GM06990 (cell line): ENCODE measurements at regions not wholly inside any gene's neighbourhood (a gene's known extent, or its start where the extent isn't known, plus 50 kb on each side); places are given as distances from the start of the nearest gene placed in this dataset.
A peak's percentile ranks its signal among the peaks of the same experiment; 100 is the strongest.

Experiments used
- DNase-seq: peaks from one replicate; pipeline ENCODE4 v3.0.0-alpha.2; 2011; ENCODE audit not compliant: insufficient read length; ENCODE audit errors: extremely low read depth
- H3K27me3 ChIP-seq: replicated peaks from 2 replicates; pipeline ENCODE4 v1.6.0; 2011; ENCODE audit warnings: low read length; ENCODE audit not compliant: control insufficient read depth, insufficient read depth
- H3K36me3 ChIP-seq: 2 replicates; pipeline ENCODE4 v1.5.1; 2011; ENCODE audit warnings: low read length; ENCODE audit not compliant: control insufficient read depth, insufficient read depth
- H3K4me3 ChIP-seq: replicated peaks from 2 replicates; pipeline ENCODE4 v1.5.1; 2011; ENCODE audit warnings: low read depth, mild to moderate bottlenecking, control low read depth, low read length
- TF ChIP-seq, protein P1 (sequence below): IDR thresholded peaks from 2 replicates; pipeline ENCODE4 v1.5.1; 2011; ENCODE audit warnings: low read length, control low read depth, mild to moderate bottlenecking, inconsistent platforms; ENCODE audit not compliant: insufficient read depth, poor library complexity, severe bottlenecking

DNA sequence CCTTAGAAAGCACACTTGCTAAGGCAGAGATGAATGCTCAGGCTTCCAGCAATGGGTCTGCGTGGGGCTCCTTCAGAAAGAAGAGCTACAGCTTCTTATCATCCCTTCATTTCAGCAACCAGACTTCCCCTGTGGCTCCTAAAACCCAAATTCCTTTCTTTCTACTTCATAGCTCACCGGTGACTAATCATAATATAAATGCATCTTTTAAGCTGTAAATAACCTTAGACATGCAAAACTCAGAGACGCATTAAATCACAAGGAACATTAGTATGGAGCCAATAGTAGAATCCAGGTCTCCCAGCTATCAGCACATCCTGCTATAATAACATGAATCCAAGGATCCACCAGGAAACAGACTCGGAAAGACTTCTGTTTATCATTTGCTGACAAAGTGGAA, 375.6 kb downstream of the COG6 start:
- TF ChIP-seq, protein P1, sequence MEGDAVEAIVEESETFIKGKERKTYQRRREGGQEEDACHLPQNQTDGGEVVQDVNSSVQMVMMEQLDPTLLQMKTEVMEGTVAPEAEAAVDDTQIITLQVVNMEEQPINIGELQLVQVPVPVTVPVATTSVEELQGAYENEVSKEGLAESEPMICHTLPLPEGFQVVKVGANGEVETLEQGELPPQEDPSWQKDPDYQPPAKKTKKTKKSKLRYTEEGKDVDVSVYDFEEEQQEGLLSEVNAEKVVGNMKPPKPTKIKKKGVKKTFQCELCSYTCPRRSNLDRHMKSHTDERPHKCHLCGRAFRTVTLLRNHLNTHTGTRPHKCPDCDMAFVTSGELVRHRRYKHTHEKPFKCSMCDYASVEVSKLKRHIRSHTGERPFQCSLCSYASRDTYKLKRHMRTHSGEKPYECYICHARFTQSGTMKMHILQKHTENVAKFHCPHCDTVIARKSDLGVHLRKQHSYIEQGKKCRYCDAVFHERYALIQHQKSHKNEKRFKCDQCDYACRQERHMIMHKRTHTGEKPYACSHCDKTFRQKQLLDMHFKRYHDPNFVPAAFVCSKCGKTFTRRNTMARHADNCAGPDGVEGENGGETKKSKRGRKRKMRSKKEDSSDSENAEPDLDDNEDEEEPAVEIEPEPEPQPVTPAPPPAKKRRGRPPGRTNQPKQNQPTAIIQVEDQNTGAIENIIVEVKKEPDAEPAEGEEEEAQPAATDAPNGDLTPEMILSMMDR, result no peak
- Histone ChIP-seq H3K4me3 (no peak overlapping the region), H3K36me3 (no peaks in the 10 kb centered on the region), H3K27me3 (no peaks in the 10 kb centered on the region)
- no peak for DNase-seq

- Histone ChIP-seq H3K4me3 (no peak overlapping the region), H3K36me3 (no peaks in the 10 kb centered on the region), H3K27me3 (no peaks in the 10 kb centered on the region)
- TF ChIP-seq, protein P1, result no peak
- no peak for DNase-seq
Measured at GRCh38 chr13:40039061-40039460, 383.6 kb downstream of the COG6 start.

DNA sequence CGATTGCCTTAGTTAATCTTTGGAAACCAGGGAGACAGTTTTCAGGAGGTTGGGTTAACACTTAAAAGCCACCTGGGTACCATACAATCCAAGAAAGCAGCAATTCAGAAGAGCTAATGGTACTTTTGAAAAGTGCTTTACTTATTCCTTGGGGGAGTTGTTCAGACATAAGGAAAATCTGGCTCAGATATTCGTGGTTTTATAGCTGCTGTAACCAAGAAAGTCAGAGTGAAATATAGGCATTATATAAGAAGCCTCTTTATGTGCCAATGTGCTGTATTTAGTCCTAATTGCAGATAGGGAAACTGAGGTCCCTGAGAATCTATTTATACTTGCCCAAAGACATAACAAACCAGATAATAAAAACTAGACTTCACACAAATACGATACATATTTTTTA, 387.5 kb downstream of the COG6 start:
- H3K36me3 ChIP-seq, result no peaks in the 10 kb centered on the region
- no peak overlapping the region for H3K4me3 ChIP-seq
- no peak for DNase-seq
- no peaks in the 10 kb centered on the region for H3K27me3 ChIP-seq
- TF ChIP-seq, protein P1, result no peak

DNA sequence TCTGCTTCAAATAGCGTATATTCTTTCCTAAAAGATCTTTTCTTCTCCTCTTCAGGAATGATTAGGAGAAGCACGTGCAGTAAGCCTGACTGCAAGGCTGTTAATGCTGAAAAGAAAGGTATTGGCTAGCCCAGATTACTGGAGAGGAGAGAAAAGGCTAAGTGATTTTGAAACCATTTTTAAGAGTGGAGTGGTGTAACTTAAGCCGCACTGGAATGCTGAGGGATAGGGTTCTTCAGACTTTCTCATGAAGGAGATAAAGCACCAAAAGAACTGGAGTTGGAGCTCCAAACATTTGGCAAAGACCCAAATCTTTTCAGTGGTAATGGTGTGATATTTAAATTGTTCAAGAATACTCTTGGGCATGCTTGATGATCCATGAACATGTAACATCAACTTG, 388.3 kb downstream of the COG6 start:
- no peaks in the 10 kb centered on the region for H3K36me3 ChIP-seq
- no peak for DNase-seq
- no peak overlapping the region for H3K4me3 ChIP-seq
- H3K27me3 ChIP-seq, result no peaks in the 10 kb centered on the region
- TF ChIP-seq, protein P1, result no peak

GRCh38 chr13:40047322-40047771, 391.9 kb downstream of the COG6 start:
- Histone ChIP-seq H3K36me3 (no peaks in the 10 kb centered on the region), H3K27me3 (no peaks in the 10 kb centered on the region), H3K4me3 (no peak overlapping the region)
- TF ChIP-seq, protein P1, result no peak
- peak; percentile 38 for DNase-seq

GRCh38 chr13:40048551-40048950, 393.1 kb downstream of the COG6 start:
- TF ChIP-seq, protein P1, result no peak
- Histone ChIP-seq H3K27me3 (no peaks in the 10 kb centered on the region), H3K36me3 (no peaks in the 10 kb centered on the region), H3K4me3 (no peak overlapping the region)
- no peak for DNase-seq
